GM03348 (cell line): ENCODE measurements at regions not wholly inside any gene's neighbourhood (a gene's known extent, or its start where the extent isn't known, plus 50 kb on each side); places are given as distances from the start of the nearest gene placed in this dataset.

Experiments used
- DNase-seq: peaks from one replicate; pipeline ENCODE4 v3.0.0; 2012; ENCODE audit warnings: low spot score

- no peak for DNase-seq
Observed at GRCh38 chr10:78876449-78876848, 192.3 kb upstream of the ZMIZ1 start.

DNA sequence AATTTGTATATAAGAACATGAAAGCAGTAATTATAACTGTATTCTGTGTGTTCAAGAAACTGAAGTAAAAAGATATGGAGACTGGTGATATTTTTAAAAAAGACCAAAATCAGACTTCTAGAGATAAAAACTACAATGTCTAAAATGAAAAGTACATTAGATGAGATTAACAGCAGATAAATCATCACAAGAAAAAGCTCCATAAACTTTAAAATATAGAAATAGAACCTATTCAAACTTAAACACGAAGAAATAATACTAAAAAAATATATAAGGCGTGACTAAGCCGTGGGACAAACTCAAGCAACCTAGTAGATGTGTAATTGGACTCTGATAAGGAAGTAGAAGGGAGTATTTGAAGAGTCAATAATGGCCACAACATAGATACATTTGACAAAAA, 189.1 kb upstream of the ZMIZ1 start:
- no peak for DNase-seq

DNA sequence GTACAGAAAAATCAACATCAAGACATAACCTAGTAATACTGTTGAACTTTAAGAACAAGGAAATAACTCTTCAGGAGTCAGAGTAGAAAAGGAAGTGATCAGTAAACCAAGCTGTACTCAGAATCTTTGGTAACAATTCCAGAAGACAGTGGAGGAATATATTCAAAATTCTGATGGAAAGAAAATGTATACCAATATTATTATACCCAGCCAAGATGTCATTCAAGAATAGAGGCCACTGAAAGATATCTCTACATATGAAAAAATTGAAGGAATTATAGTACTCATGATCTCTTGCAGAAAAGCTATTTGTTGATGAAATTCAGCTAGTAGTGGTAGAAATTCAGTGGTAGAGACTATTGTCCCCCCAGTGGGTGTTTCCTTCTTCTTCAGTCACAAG, 182.6 kb upstream of the ZMIZ1 start:
- DNase-seq: no peak

- no peak for DNase-seq
Observed at GRCh38 chr10:78889536-78890063, 179.2 kb upstream of the ZMIZ1 start.

GRCh38 chr10:78890506-78890905, 178.3 kb upstream of the ZMIZ1 start:
- no peak for DNase-seq

GRCh38 chr10:78891741-78892140, 177.0 kb upstream of the ZMIZ1 start:
- no peak for DNase-seq

- DNase-seq: peak; percentile 32
Observed at GRCh38 chr10:78892338-78893176, 176.2 kb upstream of the ZMIZ1 start.

DNA sequence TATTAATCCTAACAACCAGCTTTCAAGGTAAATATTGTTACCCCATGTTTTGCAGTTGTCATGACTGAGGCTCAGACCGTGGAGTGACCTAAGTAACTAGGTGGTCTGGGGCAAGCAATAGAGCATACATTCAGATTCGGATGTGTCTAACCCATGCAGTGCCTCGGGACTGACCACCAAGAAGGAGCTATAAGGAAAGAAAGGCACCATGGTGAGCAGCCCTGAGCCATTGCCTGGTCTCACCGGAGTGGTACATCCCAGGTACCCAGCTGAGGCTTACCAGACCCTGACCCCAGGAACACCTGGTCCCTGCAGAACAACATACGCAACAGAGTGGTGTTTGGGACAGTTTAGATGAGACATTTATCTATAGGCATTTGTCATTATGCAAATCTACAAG, 175.5 kb upstream of the ZMIZ1 start:
- DNase-seq: no peak

- no peak for DNase-seq
Observed at GRCh38 chr10:78894089-78894840, 174.5 kb upstream of the ZMIZ1 start.

DNA sequence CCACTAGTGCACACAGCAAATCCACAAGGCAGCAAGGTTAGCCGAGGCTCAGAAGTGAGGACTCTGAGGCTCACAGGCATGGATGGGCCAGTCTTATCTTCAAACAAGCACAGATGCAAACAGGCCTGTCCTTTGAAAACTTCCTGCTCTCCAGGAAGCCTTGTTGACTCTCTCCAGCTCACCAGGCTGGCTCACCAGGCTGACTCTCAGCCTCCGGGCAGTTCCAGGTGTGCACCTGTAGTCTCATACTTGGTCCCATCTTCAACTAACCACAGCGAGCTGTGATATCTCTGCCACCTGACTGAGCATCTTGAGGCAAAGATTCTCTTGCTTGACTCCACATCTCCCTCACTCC, 173.9 kb upstream of the ZMIZ1 start:
- DNase-seq: no peak

DNA sequence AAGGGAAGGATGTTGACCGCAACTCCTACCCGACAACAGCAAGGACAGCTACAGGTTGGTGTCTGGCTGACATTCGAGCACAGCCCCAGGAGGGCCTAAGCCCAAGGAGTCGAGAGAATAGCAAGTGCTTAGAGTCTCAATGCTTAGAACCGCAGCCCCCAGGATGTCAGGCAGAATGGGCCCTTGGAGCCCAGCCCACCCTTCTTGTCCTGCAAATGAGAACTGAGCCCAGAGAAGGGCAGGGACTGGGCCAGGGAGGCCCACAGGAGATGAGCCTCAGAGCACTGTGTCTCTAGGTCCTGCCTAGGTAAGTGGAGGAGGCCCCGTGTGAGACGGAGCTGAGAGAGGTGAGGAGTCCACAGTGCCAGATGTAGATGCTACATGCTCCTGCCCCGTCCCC, 173.3 kb upstream of the ZMIZ1 start:
- no peak for DNase-seq

DNA sequence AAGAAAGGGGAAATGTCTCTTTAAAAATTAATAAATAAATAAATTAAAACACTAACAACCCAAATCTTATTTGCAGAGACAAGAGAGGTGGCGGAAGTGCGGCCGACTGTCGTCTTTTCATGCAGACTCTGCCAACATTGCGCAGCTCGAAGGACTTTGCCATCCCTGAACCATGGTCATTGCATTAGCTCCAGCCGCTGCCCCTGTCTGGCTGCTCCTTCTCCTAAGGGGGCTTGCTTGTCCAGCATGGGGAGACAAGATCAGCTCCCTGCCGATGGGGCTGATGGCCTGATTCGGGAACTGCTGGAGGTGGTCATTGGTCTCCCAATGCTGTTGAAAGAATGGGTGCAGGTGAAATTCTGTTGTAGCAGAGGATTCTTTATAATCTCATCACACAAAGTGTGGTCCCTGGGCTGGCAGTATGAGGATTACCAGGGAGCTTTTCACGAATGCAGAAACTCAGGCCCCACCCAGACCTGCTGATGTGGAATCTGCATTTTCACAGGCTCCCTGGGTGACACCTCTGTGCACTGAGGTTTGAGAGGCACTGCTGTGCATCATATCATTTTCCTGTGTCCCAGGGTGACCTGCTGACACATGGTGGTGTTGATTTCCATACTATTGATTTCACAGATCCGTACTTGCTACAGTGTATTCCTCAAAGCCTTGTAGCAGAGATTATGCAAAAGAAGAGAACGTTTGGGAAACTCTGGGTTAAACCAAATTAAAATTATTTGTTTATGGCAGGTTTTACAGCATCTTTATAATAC, 172.4 kb upstream of the ZMIZ1 start:
- DNase-seq: no peak

DNA sequence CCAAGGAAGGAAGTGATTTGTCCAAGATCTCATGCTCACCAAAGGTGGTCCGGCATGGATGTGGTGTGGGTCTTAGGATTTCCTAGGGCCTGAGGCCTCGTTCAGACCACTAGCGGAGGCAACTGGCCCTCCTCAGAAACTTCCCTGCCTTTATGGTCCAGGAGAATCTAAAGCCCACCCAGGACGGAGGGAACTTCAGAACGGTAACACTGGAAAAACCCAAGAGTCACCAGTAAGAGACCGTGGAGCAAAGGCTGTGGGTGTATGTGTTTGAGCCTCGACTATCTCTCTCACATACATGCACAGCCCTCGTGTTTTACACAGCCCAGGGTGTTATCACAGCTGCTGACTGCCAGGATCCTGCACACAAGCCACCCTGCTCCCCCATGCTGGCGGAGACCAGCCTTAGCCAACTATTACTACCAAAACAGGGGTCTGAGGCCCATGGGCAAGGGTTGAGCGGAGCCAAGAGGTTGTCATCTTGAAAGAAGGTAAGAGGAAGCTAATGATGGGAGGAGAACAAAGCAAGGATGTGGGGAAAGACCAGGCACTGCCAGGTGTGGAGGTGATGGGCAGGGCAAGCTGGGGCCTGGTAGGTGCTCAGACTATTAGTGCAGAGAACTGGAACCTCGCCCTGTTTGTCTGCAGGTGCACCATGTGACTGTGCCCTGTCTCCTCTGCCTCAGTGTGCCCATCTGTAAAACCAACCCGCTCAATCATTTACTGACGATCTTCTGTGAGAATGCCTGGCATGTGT, 170.2 kb upstream of the ZMIZ1 start:
- DNase-seq: no peak

- no peak for DNase-seq
Observed at GRCh38 chr10:78899098-78899754, 169.5 kb upstream of the ZMIZ1 start.

DNA sequence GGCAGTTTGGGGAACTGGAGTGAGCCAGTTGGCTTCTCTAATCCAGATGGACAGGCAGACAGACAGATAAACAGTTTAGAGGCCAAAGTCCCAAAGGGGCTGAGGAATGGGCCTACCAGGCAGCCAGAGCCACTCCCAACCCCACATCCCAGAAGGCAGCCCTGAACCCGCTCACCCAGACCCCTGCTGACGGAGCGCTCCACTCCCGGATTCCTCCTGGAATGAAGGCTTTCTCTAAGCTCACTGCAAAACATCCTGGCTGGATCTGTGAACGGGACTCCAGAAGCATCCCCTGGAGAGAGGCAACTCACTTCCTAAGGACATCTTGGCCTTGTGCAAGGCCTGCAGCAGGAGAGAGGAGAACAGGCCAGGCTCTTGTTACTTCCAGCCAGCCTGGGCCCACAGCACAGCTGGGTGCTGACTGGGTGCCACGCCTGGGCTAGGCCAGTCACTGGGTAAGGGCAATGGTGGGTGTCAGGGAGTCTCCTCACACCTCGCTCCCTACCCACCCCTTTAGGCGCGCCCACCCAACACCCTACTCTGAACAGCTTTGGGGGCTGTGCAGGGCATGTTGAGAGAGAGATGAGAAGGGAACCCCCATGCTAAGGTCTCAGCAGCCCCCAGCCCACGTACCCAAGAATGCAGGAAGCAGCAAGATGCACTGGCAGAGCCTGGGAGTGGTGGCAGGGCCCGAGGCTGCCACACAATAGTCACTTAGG, 168.6 kb upstream of the ZMIZ1 start:
- no peak for DNase-seq

GRCh38 chr10:78900715-78901430, 167.9 kb upstream of the ZMIZ1 start:
- no peak for DNase-seq

DNA sequence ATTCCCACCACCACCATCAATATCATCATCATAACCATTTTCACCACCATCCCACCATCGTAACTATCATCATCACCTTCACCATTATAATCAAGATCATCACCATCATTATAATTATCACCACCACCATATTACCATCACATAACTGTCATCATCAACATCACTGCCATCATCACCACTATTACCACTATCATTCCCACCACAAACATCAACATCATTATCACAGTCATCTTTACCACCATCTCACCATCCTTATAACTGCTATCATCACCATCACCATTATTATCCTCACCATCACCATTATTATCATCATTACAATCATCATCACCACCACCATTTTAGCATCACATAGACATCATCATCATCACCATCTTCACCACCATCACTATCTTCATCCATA, 167.1 kb upstream of the ZMIZ1 start:
- no peak for DNase-seq

DNA sequence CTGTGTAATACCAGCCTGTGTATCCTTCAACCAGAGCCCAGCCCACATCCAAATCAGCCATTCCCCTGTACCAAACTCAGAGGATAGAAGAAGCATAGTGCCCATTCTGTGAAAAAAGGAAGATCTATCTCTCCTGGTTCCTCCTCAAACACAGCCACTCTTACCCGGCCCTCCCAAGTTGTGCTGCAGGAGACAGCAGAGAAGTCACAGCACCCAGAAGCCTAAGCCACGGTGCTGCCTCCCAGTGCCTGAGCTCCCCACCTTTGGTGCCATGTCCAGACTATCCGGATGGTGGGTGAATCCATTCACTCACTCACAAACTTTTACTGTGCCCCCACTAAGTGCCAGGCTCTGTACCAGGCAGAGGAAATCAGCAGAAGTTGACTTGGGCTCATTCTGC, 166.0 kb upstream of the ZMIZ1 start:
- DNase-seq: no peak

- DNase-seq: no peak
Observed at GRCh38 chr10:78903341-78903940, 165.3 kb upstream of the ZMIZ1 start.

GRCh38 chr10:78904196-78904595, 164.6 kb upstream of the ZMIZ1 start:
- DNase-seq: no peak
